Esophagus muscularis mucosa (tissue), 4 donors: ENCODE measurements at regions not wholly inside any gene's neighbourhood (a gene's known extent, or its start where the extent isn't known, plus 50 kb on each side); places are given as distances from the start of the nearest gene placed in this dataset.

Experiments
- DNase-seq: peaks from one replicate; pipeline ENCODE4 v3.0.0-alpha.2; 2017; ENCODE audit errors: extremely low spot score
- H3K27ac ChIP-seq, 4 donors: fragments of 200-600 bp; sonication (generic); replicated peaks in 1 of 4; 1 replicate in 3 of 4; 2 replicates in 1 of 4; pipeline ENCODE4 v1.5.1; 2016 to 2019; ENCODE audit warnings: mild to moderate bottlenecking in 1 of 4
- H3K27me3 ChIP-seq, 4 donors: fragments of 200-600 bp; sonication (generic); one replicate each; pipeline versions ENCODE4 v1.5.1 to v1.6.0; 2016 to 2019
- H3K36me3 ChIP-seq, 4 donors: fragments of 200-600 bp; sonication (generic); one replicate each; pipeline ENCODE4 v1.5.1; 2016 to 2019
- H3K4me1 ChIP-seq, 4 donors: fragments of 200-600 bp; sonication (generic); one replicate each; pipeline ENCODE4 v1.5.1; 2016 to 2019
- H3K4me3 ChIP-seq, 4 donors: fragments of 200-600 bp; sonication (generic); 1 replicate in 2 of 4; 2 replicates in 2 of 4; pipeline ENCODE4 v1.5.1; 2016 to 2019; ENCODE audit warnings: mild to moderate bottlenecking in 4 of 4, moderate library complexity in 1 of 4
- H3K9me3 ChIP-seq, 4 donors: fragments of 200-600 bp; sonication (generic); 1 replicate in 3 of 4; 2 replicates in 1 of 4; pipeline ENCODE4 v1.5.1; 2016 to 2019
- EP300 ChIP-seq: sonication (generic); formaldehyde crosslinking; IDR thresholded peaks from one replicate; pipeline ENCODE4 v1.6.1; 2017; ENCODE audit warnings: antibody characterized with exemption
- POLR2A ChIP-seq: fragments of 450-650 bp; IDR thresholded peaks from one replicate; pipeline ENCODE4 v1.6.1; 2017; ENCODE audit warnings: antibody characterized with exemption, moderate library complexity, mild to moderate bottlenecking, low read depth
- POLR2AphosphoS5 ChIP-seq, 2 donors: sonication (generic); formaldehyde crosslinking; IDR thresholded peaks; one replicate each; pipeline ENCODE4 v1.6.1; 2017; ENCODE audit warnings: antibody characterized with exemption in 2 of 2
- WGBS: methylation state at CpG from one replicate; pipeline ENCODE4 v1.1.5; 2018; 5-methylcytosine and 5-hydroxymethylcytosine counted together
- intact Hi-C: fragments of 100-400 bp; cut with DNase I; formaldehyde crosslinking; loops from one replicate; pipeline ENCODE4 v1.15.1; 2023
- TF ChIP-seq, protein P1 (sequence below), 3 experiments: fragments of 200-600 bp in 2 of 3; fragments of 450-650 bp in 1 of 3; sonication (generic) in 2 of 3; IDR thresholded peaks; one replicate each; pipeline ENCODE4 v1.5.1; 2017 to 2019; ENCODE audit warnings: antibody characterized with exemption in 3 of 3, mild to moderate bottlenecking in 2 of 3, moderate library complexity in 1 of 3

- Histone ChIP-seq H3K4me1 (no peaks in the 10 kb centered on the region), H3K27ac (no peak overlapping the region), H3K27me3 (peaks cover 0 to 24% (median 0%) of the 10 kb centered on the region in 4 donors), H3K4me3 (no peak overlapping the region), H3K36me3 (no peaks in the 10 kb centered on the region), H3K9me3 (no peaks in the 10 kb centered on the region)
- DNase-seq = peak; percentile 68
- TF ChIP-seq POLR2AphosphoS5 (IDR thresholded peaks at IDR 0.05) (no peak), EP300 (no peak), POLR2A (no peak)
- TF ChIP-seq, protein P1, sequence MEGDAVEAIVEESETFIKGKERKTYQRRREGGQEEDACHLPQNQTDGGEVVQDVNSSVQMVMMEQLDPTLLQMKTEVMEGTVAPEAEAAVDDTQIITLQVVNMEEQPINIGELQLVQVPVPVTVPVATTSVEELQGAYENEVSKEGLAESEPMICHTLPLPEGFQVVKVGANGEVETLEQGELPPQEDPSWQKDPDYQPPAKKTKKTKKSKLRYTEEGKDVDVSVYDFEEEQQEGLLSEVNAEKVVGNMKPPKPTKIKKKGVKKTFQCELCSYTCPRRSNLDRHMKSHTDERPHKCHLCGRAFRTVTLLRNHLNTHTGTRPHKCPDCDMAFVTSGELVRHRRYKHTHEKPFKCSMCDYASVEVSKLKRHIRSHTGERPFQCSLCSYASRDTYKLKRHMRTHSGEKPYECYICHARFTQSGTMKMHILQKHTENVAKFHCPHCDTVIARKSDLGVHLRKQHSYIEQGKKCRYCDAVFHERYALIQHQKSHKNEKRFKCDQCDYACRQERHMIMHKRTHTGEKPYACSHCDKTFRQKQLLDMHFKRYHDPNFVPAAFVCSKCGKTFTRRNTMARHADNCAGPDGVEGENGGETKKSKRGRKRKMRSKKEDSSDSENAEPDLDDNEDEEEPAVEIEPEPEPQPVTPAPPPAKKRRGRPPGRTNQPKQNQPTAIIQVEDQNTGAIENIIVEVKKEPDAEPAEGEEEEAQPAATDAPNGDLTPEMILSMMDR (IDR thresholded peaks at IDR 0.05) = no peak
- intact Hi-C loops = no loop called here
- WGBS = 92% methylated on average over 17 of the region's 17 CpGs
These were observed 138.1 kb upstream of the ALKAL2 start for GRCh38 chr2:425947-426346.

DNA sequence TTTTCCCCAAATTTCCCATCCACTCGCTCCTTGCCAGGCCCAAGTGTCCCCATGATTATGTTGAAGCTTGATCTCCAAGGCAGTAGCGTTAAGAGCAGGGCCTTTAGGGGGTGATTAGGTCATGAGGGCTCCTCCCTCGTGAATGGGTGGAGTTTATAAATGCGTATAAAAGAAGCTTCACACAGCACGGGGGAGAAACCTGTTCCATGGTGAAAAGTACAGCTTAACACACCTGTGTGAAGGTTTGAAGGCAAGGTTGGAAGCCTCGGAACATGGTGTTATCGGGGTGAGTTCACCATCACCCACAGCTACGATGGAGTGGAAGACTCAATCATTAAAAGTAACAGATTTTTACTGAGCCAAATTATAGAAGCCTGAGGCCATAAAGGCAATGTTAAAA, 137.4 kb upstream of the ALKAL2 start:
- Histone ChIP-seq H3K4me3 (no peak overlapping the region), H3K27me3 (peaks cover 0 to 19% (median 0%) of the 10 kb centered on the region in 4 donors), H3K9me3 (no peaks in the 10 kb centered on the region), H3K27ac (no peak overlapping the region), H3K36me3 (no peaks in the 10 kb centered on the region), H3K4me1 (no peaks in the 10 kb centered on the region)
- 88% methylated on average over 8 of the region's 8 CpGs for WGBS
- peak; percentile 68 for DNase-seq
- intact Hi-C loops = no loop called here
- no peak for TF ChIP-seq POLR2A
- TF ChIP-seq, protein P1 (IDR thresholded peaks at IDR 0.05) = no peak

DNA sequence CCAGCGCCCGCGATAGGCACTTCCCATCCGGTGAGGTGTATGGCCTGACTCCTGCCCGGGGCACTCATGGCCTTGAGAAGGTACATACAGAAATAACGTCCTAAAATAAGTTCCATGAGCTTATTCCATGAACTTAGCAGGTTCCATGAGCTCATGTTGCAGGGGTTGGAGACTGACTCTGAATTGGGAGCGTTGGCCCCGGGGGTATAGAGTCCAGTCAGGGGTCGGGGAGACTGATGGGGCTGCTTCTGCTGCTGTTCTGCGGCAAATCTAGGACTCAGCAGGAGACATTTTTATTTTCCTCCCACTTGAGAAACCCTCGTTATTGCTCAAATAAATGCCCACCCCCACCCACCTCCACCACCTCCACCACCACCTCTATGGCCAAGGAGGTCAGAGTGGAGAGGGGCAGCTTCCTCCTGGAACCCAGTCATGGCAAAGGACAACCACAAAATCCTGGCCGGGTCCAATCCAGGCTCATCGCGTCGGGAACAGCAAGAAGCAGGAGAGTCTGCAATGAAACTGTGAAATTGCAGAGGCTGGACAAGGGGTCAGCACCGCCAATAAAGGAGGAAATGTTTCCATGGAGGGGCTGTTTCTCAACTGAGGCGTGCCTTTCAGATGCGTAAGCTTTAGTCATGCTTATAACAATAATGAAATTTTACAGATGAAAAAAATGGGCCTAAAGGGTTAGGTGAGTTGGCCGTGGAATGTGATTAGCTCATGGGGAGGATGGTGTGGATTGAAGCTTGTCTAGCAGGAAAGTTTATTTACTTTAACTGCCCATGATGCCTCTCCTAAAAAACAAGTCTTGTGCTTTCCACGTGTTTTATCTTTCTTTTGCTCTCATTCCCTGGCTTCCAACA, 136.6 kb upstream of the ALKAL2 start:
- no peaks in the 10 kb centered on the region for H3K9me3 ChIP-seq
- 86% methylated on average over 18 of the region's 20 CpGs for WGBS
- TF ChIP-seq, protein P1 (IDR thresholded peaks at IDR 0.05) = no peak
- no peak for TF ChIP-seq POLR2A
- no peak for TF ChIP-seq POLR2AphosphoS5 (IDR thresholded peaks at IDR 0.05)
- no peak for TF ChIP-seq EP300
- intact Hi-C loops = no loop called here
- H3K36me3 ChIP-seq = no peaks in the 10 kb centered on the region
- H3K4me3 ChIP-seq = no peak overlapping the region
- no peaks in the 10 kb centered on the region for H3K4me1 ChIP-seq
- no peak overlapping the region for H3K27ac ChIP-seq
- peak; percentile 89 for DNase-seq
- peaks cover 0 to 18% (median 0%) of the 10 kb centered on the region in 4 donors for H3K27me3 ChIP-seq

- no peaks in the 10 kb centered on the region for H3K4me1 ChIP-seq
- 43% methylated on average over 10 of the region's 10 CpGs for WGBS
- intact Hi-C loops = no loop called here
These were observed 135.6 kb upstream of the ALKAL2 start for GRCh38 chr2:423479-423878.

More at GRCh38 chr2:423479-423878, 135.6 kb upstream of the ALKAL2 start:
- H3K36me3 ChIP-seq = no peaks in the 10 kb centered on the region
- TF ChIP-seq, protein P1 (IDR thresholded peaks at IDR 0.05) = no peak
- TF ChIP-seq POLR2AphosphoS5 (IDR thresholded peaks at IDR 0.05) (no peak), POLR2A (no peak), EP300 (no peak)
- H3K27me3 ChIP-seq = peaks cover 0 to 14% (median 0%) of the 10 kb centered on the region in 4 donors
- H3K9me3 ChIP-seq = no peaks in the 10 kb centered on the region
- H3K4me3 ChIP-seq = no peak overlapping the region
- H3K27ac ChIP-seq = no peak overlapping the region
- peak; percentile 75 for DNase-seq
